ENCODE measurements at regions not wholly inside any gene's neighbourhood (a gene's known extent, or its start where the extent isn't known, plus 50 kb on each side); places are given as distances from the start of the nearest gene placed in this dataset.

GRCh38 chr15:69578787-69579583 lies 126.4 kb downstream of the RPLP1 start:
- Histone ChIP-seq H2BK12ac (ENCODE audit: low read length in 2 of 2) (no peak overlapping the region), H3K36me3 (ENCODE audit: control insufficient read depth in 1 of 2, insufficient read depth in 2 of 2, low read depth in 1 of 2, low read length in 2 of 2) (no peaks in the 10 kb centered on the region), H3K27ac (ENCODE audit: low read length, poor library complexity, severe bottlenecking) (no peak overlapping the region), H4K91ac (ENCODE audit: low read length) (no peak overlapping the region), H3K18ac (ENCODE audit: low read depth in 1 of 2, low read length in 2 of 2) (no peak overlapping the region), H3K79me1 (replicated peaks; ENCODE audit: low read length, poor library complexity, severe bottlenecking) (no peaks in the 10 kb centered on the region), H2BK120ac (ENCODE audit: low read depth, low read length) (no peak overlapping the region), H3K4me3 (ENCODE audit: insufficient read depth in 1 of 2, low read depth in 1 of 2, low read length in 2 of 2) (no peak overlapping the region), H3K27me3 (ENCODE audit: control insufficient read depth in 1 of 2, insufficient read depth in 1 of 2, low read length in 2 of 2) (peaks cover 57 to 70% of the 10 kb centered on the region in 2 experiments), H3K23ac (ENCODE audit: low read length in 2 of 2) (peak overlapping the region in 1 of 2 experiments; percentile 63), H3K4me2 (ENCODE audit: low read length, poor library complexity, severe bottlenecking) (no peak overlapping the region), H2BK5ac (ENCODE audit: low read depth, low read length, poor library complexity, severe bottlenecking) (no peak overlapping the region), H2AK5ac (ENCODE audit: low read length, severe bottlenecking) (no peak overlapping the region), H2AFZ (ENCODE audit: low read depth, low read length) (no peak overlapping the region), H3K4ac (ENCODE audit: low read depth in 1 of 2, low read length in 2 of 2) (no peak overlapping the region), H2BK15ac (ENCODE audit: low read depth, poor library complexity, severe bottlenecking) (no peak overlapping the region), H3K4me1 (ENCODE audit: control insufficient read depth, insufficient read depth, low read depth, low read length) (peaks cover 3% of the 10 kb centered on the region), H3K9me3 (ENCODE audit: control insufficient read depth, low read length) (no peaks in the 10 kb centered on the region), H3K9ac (ENCODE audit: low read length) (no peak overlapping the region), H4K8ac (ENCODE audit: low read length) (no peak overlapping the region), H3K14ac (ENCODE audit: low read length in 2 of 2) (no peak overlapping the region)
- 87% methylated on average over 15 of the region's 15 CpGs for WGBS
- DNase-seq, result no peak

GRCh38 chr15:69579950-69580618 lies 127.5 kb downstream of the RPLP1 start:
- H3K14ac ChIP-seq (ENCODE audit: low read length in 2 of 2), result no peak overlapping the region
- no peak overlapping the region for H3K18ac ChIP-seq (ENCODE audit: low read depth in 1 of 2, low read length in 2 of 2)
- no peak for DNase-seq
- H3K27me3 ChIP-seq (ENCODE audit: control insufficient read depth in 1 of 2, insufficient read depth in 1 of 2, low read length in 2 of 2), result peaks cover 58 to 66% of the 10 kb centered on the region in 2 experiments
- no peak overlapping the region for H3K23ac ChIP-seq (ENCODE audit: low read length in 2 of 2)
- WGBS, result 72% methylated on average over 6 of the region's 7 CpGs
- H2BK12ac ChIP-seq (ENCODE audit: low read length in 2 of 2), result no peak overlapping the region
- no peak overlapping the region for H2BK15ac ChIP-seq (ENCODE audit: low read depth, poor library complexity, severe bottlenecking)
- H3K36me3 ChIP-seq (ENCODE audit: control insufficient read depth in 1 of 2, insufficient read depth in 2 of 2, low read depth in 1 of 2, low read length in 2 of 2), result no peaks in the 10 kb centered on the region
- H2BK5ac ChIP-seq (ENCODE audit: low read depth, low read length, poor library complexity, severe bottlenecking), result no peak overlapping the region
- no peak overlapping the region for H4K91ac ChIP-seq (ENCODE audit: low read length)
- H3K4me3 ChIP-seq (ENCODE audit: insufficient read depth in 1 of 2, low read depth in 1 of 2, low read length in 2 of 2), result no peak overlapping the region
- H3K4ac ChIP-seq (ENCODE audit: low read depth in 1 of 2, low read length in 2 of 2), result no peak overlapping the region
- H3K79me1 ChIP-seq (replicated peaks; ENCODE audit: low read length, poor library complexity, severe bottlenecking), result no peaks in the 10 kb centered on the region
- no peak overlapping the region for H3K4me2 ChIP-seq (ENCODE audit: low read length, poor library complexity, severe bottlenecking)
- no peak overlapping the region for H2BK120ac ChIP-seq (ENCODE audit: low read depth, low read length)
- H4K8ac ChIP-seq (ENCODE audit: low read length), result no peak overlapping the region
- H3K9ac ChIP-seq (ENCODE audit: low read length), result no peak overlapping the region
- no peak overlapping the region for H2AK5ac ChIP-seq (ENCODE audit: low read length, severe bottlenecking)
- no peak overlapping the region for H3K27ac ChIP-seq (ENCODE audit: low read length, poor library complexity, severe bottlenecking)
- H3K9me3 ChIP-seq (ENCODE audit: control insufficient read depth, low read length), result no peaks in the 10 kb centered on the region
- H2AFZ ChIP-seq (ENCODE audit: low read depth, low read length), result no peak overlapping the region
- peaks cover 2% of the 10 kb centered on the region for H3K4me1 ChIP-seq (ENCODE audit: control insufficient read depth, insufficient read depth, low read depth, low read length)

DNA sequence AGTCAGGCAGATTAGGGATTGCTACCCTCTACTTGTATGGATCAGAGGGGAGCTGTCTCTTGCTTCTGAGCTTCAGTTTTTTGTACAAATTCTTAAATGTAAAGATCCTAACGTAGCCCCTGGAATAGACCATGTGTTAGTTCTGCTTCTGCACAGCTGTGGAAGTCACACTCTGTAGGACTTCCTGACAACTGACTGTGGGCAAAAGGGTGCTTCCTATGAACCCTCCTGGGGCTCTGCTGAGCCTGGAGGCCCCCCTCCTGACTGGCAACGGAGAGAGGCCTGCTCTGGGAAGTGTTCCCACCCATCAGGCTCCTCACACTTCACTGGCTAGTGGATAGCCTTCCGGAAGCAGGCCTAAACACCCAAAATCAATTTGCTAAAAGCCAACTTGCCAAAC lies 131.0 kb downstream of the RPLP1 start:
- H2BK12ac ChIP-seq (ENCODE audit: low read length in 2 of 2), result no peak overlapping the region
- no peak overlapping the region for H3K23ac ChIP-seq (ENCODE audit: low read length in 2 of 2)
- no peak overlapping the region for H2AFZ ChIP-seq (ENCODE audit: low read depth, low read length)
- H3K9ac ChIP-seq (ENCODE audit: low read length), result no peak overlapping the region
- WGBS, result 43% methylated on average over 3 of the region's 3 CpGs
- H2BK15ac ChIP-seq (ENCODE audit: low read depth, poor library complexity, severe bottlenecking), result no peak overlapping the region
- no peak overlapping the region for H3K4me2 ChIP-seq (ENCODE audit: low read length, poor library complexity, severe bottlenecking)
- H4K8ac ChIP-seq (ENCODE audit: low read length), result no peak overlapping the region
- peaks cover 6% of the 10 kb centered on the region for H3K9me3 ChIP-seq (ENCODE audit: control insufficient read depth, low read length)
- no peak overlapping the region for H3K27ac ChIP-seq (ENCODE audit: low read length, poor library complexity, severe bottlenecking)
- H2BK5ac ChIP-seq (ENCODE audit: low read depth, low read length, poor library complexity, severe bottlenecking), result no peak overlapping the region
- H4K91ac ChIP-seq (ENCODE audit: low read length), result no peak overlapping the region
- H3K18ac ChIP-seq (ENCODE audit: low read depth in 1 of 2, low read length in 2 of 2), result no peak overlapping the region
- H3K4me3 ChIP-seq (ENCODE audit: insufficient read depth in 1 of 2, low read depth in 1 of 2, low read length in 2 of 2), result no peak overlapping the region
- H3K4me1 ChIP-seq (ENCODE audit: control insufficient read depth, insufficient read depth, low read depth, low read length), result no peaks in the 10 kb centered on the region
- no peaks in the 10 kb centered on the region for H3K79me1 ChIP-seq (replicated peaks; ENCODE audit: low read length, poor library complexity, severe bottlenecking)
- H3K4ac ChIP-seq (ENCODE audit: low read depth in 1 of 2, low read length in 2 of 2), result no peak overlapping the region
- H2AK5ac ChIP-seq (ENCODE audit: low read length, severe bottlenecking), result no peak overlapping the region
- H3K14ac ChIP-seq (ENCODE audit: low read length in 2 of 2), result no peak overlapping the region
- no peak for DNase-seq
- H3K36me3 ChIP-seq (ENCODE audit: control insufficient read depth in 1 of 2, insufficient read depth in 2 of 2, low read depth in 1 of 2, low read length in 2 of 2), result no peaks in the 10 kb centered on the region
- no peak overlapping the region for H2BK120ac ChIP-seq (ENCODE audit: low read depth, low read length)
- H3K27me3 ChIP-seq (ENCODE audit: control insufficient read depth in 1 of 2, insufficient read depth in 1 of 2, low read length in 2 of 2), result peaks cover 53 to 69% of the 10 kb centered on the region in 2 experiments

GRCh38 chr15:69585937-69586336 lies 133.3 kb downstream of the RPLP1 start:
- no peak overlapping the region for H3K4me2 ChIP-seq (ENCODE audit: low read length, poor library complexity, severe bottlenecking)
- H3K36me3 ChIP-seq (ENCODE audit: control insufficient read depth in 1 of 2, insufficient read depth in 2 of 2, low read depth in 1 of 2, low read length in 2 of 2), result no peaks in the 10 kb centered on the region
- H4K91ac ChIP-seq (ENCODE audit: low read length), result no peak overlapping the region
- H2AFZ ChIP-seq (ENCODE audit: low read depth, low read length), result no peak overlapping the region
- no peak overlapping the region for H3K23ac ChIP-seq (ENCODE audit: low read length in 2 of 2)
- no peak overlapping the region for H3K4ac ChIP-seq (ENCODE audit: low read depth in 1 of 2, low read length in 2 of 2)
- H3K9me3 ChIP-seq (ENCODE audit: control insufficient read depth, low read length), result peaks cover 8% of the 10 kb centered on the region
- no peak overlapping the region for H4K8ac ChIP-seq (ENCODE audit: low read length)
- no peak overlapping the region for H2AK5ac ChIP-seq (ENCODE audit: low read length, severe bottlenecking)
- peaks cover 2% of the 10 kb centered on the region for H3K4me1 ChIP-seq (ENCODE audit: control insufficient read depth, insufficient read depth, low read depth, low read length)
- H3K79me1 ChIP-seq (replicated peaks; ENCODE audit: low read length, poor library complexity, severe bottlenecking), result no peaks in the 10 kb centered on the region
- H3K18ac ChIP-seq (ENCODE audit: low read depth in 1 of 2, low read length in 2 of 2), result no peak overlapping the region
- peaks cover 30 to 52% of the 10 kb centered on the region in 2 experiments for H3K27me3 ChIP-seq (ENCODE audit: control insufficient read depth in 1 of 2, insufficient read depth in 1 of 2, low read length in 2 of 2)
- no peak overlapping the region for H2BK120ac ChIP-seq (ENCODE audit: low read depth, low read length)
- no peak overlapping the region for H3K14ac ChIP-seq (ENCODE audit: low read length in 2 of 2)
- 78% methylated on average over 2 of the region's 3 CpGs for WGBS
- no peak for DNase-seq
- no peak overlapping the region for H3K4me3 ChIP-seq (ENCODE audit: insufficient read depth in 1 of 2, low read depth in 1 of 2, low read length in 2 of 2)
- no peak overlapping the region for H2BK5ac ChIP-seq (ENCODE audit: low read depth, low read length, poor library complexity, severe bottlenecking)
- no peak overlapping the region for H3K9ac ChIP-seq (ENCODE audit: low read length)
- H2BK12ac ChIP-seq (ENCODE audit: low read length in 2 of 2), result no peak overlapping the region
- H2BK15ac ChIP-seq (ENCODE audit: low read depth, poor library complexity, severe bottlenecking), result no peak overlapping the region
- H3K27ac ChIP-seq (ENCODE audit: low read length, poor library complexity, severe bottlenecking), result no peak overlapping the region
